ENCODE measurements at regions not wholly inside any gene's neighbourhood (a gene's known extent, or its start where the extent isn't known, plus 50 kb on each side); places are given as distances from the start of the nearest gene placed in this dataset.
"Not testable (repeated sequence)": the region's sequence is repeated elsewhere in the genome, so short reads cannot be mapped to it uniquely, and the experiment has no call there.

DNA sequence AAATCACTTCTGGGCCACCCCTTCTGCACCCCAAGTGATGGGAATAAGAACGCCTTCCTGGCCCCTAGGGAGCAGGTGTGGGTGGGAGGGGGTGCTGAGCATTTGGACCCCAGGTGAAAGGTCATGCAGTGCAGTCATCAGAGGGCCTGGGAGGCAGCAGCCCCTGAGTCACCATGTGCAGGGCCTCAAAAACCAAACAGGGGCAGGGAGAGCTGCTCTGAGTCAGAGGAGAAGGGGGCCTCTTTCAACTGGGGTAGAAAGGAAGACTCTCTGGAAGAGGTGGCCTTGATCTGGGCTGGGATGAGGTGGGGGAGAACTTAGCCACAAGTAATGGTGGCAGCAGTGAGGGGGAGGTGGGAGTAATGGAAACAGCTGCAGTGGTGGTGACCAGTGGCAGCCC is 164.3 kb downstream of the BUB3 start:
- DNase-seq: no peak

- no peak for DNase-seq
These were observed 165.9 kb downstream of the BUB3 start for GRCh38 chr10:123320091-123320490.

- DNase-seq: no peak
These were observed 169.7 kb downstream of the BUB3 start for GRCh38 chr10:123323884-123324283.

GRCh38 chr10:123325663-123326190 is 171.5 kb downstream of the BUB3 start:
- no peak for DNase-seq

- no peak for DNase-seq
These were observed 172.5 kb downstream of the BUB3 start for GRCh38 chr10:123326674-123327073.

DNA sequence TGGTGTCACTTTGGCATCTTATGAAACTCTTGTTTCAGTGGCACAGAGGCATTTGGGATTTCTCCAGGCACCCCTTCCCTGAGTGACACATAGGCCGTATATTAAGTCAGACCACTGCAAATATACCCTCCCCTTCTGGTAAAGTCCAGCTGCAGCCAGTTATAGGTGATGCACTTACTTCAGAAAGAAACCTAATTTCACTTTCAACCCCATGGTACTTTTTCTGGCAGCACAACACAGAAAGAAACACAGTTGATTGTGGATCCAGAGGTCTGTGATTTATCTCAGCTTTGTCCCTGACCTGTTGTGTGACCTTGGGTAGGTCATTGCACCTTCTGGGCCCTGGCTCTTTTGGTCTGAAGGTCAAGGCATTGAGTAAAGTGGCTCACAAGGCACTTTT is 173.2 kb downstream of the BUB3 start:
- no peak for DNase-seq

DNA sequence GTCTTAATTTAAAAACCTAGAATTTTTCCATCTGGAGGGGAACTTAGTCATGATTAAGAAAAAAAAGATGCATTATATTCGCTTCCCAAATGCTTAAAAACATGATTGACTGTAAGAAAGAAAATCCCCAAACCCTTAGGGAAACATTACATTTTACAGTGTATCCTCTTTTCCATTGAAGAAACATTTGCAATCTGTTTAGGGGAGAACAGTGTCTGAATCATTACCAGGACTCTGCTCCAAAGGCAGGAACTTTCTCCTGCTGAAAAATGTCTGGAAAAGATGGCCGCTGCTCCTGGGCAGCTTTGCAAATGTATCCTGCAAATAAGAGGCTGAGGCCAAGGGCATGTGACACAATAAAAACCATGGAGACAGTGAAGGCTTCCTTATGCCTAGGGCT is 173.7 kb downstream of the BUB3 start:
- DNase-seq: peak; percentile 33

DNA sequence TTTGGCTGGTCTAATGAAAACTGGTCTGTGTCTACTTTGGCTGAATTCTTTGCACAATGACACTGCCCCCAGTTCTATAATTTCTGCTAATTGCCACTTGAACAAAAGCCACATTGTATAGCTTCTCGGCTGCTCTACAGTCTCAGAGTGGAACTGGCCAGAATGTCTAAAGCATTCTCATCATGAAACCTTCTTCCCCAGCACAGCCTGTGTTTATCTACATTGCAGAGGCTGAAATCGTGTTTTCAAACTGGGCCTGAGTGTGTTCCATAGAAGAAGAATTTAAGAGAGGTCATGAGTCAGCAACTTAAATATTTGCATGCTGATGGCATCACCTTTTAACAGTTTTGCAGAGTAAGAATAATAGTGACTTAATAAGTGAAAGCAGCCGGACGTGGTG is 177.2 kb downstream of the BUB3 start:
- no peak for DNase-seq

DNA sequence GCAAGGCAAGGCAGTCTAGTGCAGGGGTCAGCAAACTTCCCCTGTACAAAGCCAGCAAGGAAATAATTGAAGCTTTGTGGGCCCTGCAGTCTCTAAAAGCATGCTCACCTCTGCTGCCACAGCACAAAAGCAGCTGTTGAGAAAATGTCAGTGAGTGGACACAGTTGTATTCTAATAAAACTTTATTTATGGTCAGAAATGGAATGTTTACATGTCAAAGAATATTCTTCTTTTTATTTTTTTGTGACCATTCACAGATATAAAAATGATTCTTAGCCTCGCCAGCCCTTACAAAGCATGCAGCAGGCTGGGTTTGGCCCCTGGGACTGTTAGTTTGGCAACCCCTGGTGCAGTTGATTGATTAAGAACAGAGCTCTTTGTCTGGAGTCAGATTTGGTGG is 192.4 kb downstream of the BUB3 start:
- no peak for DNase-seq

GRCh38 chr10:123348691-123349572 is 194.7 kb downstream of the BUB3 start:
- DNase-seq: no peak

- no peak for DNase-seq
These were observed 197.5 kb downstream of the BUB3 start for GRCh38 chr10:123351715-123352114.

DNA sequence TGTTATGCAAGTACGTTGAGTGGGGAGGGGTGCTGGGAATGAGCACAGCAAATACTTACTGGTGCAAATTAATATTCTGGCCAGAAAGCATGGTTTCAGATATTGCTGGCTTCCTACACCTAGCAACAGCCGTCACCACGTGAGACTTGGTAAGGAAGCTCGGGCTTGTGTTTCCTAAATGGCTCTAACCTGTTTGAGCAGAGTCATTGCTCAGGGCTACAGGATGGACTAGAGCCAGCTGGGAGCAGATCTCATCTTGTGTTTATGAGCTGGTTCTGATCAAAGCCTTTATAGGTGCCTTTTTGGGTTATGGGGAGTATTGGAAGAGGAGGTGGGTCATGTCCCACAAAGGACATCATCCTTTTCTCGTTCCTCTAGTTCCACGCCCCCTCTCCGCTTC is 200.3 kb downstream of the BUB3 start:
- DNase-seq: no peak

- DNase-seq: no peak
These were observed 201.7 kb downstream of the BUB3 start for GRCh38 chr10:123355748-123356481.

DNA sequence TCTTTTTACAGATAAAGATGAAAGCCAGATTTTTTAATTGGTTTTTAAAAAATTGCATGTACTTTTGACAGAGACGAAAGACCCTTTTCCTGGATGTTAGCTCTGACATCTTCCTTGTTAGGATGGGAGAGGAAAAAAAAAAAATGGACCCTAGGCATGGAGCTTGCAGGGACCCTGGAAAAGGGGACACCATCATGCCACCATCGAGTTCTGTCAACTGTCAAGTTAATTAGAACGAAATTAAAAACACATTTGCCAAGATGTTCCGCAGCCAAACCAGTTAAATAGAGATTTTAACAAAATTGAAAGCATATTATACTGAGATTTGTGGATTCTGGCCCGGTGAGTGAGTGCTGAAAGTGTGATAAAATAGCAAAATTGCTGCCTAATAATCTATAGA is 202.6 kb downstream of the BUB3 start:
- DNase-seq: no peak

DNA sequence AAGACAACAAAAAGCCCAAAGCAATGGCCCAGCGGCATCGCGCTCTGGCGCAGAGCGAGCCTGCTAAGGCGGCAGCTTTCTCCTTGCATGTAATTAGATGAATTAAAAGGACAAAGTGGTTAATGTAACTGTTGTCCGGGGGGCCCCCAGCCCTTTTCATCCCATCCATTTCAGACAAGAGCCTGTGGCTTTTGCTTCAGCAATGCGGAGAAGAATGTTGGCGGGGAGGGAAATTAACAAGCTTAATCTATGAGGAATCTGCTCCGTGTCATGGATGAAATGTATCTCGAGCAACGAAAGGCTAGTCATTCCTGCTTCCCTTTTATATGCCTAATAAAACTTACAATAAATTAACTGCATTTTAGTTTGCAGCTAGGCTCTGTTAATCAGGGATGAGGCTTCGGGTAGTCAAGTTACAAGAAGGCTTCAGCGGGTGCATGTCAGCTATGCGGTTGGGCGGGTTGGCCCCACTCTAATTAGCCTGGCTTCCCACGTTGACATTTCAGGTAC is 203.3 kb downstream of the BUB3 start:
- DNase-seq: no peak

DNA sequence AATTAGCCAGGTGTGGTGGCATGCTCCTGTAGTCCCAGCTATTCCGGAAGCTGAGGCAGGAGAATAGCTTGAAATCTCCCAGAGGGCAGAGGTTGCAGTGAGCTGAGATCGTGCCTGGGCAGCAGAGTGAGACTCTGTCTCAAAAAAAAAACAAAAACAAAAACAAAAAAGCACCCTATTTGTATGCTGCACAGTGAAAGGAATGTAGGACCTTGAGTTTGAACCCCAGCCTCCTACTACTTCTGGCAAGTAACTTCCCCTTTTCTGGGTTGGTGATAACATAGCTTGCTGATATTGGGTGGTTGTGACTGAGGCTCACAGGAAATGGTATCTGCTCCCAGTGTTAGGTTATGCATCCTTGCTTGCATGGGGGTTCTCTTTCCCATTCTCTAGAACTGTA is 205.3 kb downstream of the BUB3 start:
- DNase-seq: no peak

GRCh38 chr10:123361832-123362231 is 207.6 kb downstream of the BUB3 start:
- no peak for DNase-seq

GRCh38 chr10:123367195-123367594 is 213.0 kb downstream of the BUB3 start:
- no peak for DNase-seq

DNA sequence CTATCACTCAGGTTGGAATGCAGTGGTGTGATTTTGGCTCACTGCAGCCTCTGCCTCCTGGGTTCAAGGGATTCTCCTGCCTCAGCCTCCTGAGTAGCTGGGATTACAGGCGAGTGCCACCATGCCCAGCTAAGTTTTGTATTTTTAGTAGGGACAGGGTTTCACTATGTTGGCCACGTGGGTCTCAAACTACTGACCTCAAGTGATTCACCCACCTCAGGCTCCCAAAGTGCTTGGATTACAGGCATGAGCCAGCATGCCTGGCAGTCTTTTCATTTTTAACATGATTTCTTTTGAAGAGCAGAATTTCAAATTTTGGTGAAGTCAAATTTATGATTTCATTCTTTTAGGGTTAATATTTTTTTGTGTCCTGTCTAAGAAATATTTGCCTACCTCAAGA is 217.4 kb downstream of the BUB3 start:
- not testable (repeated sequence) for DNase-seq

- no peak for DNase-seq
These were observed 219.4 kb downstream of the BUB3 start for GRCh38 chr10:123373591-123373990.

DNA sequence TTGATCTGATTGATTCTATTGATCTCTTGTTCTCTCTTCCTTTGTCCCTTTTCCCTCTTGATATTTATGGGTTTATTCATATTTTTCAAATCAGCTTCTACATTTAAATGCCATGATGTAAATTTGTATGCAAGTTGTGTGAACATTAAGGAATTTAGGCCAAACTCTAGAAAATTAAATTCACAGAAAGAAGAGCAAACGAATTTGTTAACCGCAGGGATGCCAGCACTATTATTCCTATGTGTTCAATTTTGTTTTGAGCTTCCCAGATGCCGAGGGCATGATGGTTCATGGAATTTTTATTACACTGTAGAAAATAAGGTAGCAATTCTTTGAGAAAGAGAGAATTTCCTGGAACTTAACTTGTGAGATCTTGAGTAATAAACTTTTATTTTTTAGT is 220.9 kb downstream of the BUB3 start:
- DNase-seq: no peak

DNA sequence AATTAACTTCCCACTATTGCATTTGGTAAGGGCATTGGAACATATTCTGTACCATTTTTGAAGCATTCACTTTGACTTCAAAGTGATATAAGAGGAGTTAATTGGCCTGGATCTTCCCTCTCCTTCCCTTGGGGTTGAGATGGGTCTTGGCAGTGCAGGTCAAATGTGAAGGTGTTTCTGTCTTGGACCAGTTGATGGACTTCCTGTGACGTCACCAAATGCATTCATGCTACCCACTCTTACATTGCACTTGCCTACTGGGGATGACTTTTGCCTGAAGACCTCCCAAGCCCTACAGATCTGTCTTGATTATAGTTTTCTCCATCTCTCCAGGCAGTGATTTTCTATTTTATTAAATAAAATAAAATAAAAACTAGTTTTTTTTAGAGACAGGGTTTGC is 221.5 kb downstream of the BUB3 start:
- DNase-seq: no peak

GRCh38 chr10:123377883-123378282 is 223.7 kb downstream of the BUB3 start:
- no peak for DNase-seq
